NCI-H187 treated with DMSO at 0.1 percent for 48 hours (cell line): ENCODE measurements at regions not wholly inside any gene's neighbourhood (a gene's known extent, or its start where the extent isn't known, plus 50 kb on each side); places are given as distances from the start of the nearest gene placed in this dataset.
A peak's percentile ranks its signal among the peaks of the same experiment; 100 is the strongest.

ENCODE experiments used
- DNase-seq: peaks from one replicate; lab custom pipeline; 2025; lab: John Stamatoyannopoulos, UW

GRCh38 chr10:111131168-111131799 is 54.5 kb downstream of the ADRA2A start:
- DNase-seq = no peak

DNA sequence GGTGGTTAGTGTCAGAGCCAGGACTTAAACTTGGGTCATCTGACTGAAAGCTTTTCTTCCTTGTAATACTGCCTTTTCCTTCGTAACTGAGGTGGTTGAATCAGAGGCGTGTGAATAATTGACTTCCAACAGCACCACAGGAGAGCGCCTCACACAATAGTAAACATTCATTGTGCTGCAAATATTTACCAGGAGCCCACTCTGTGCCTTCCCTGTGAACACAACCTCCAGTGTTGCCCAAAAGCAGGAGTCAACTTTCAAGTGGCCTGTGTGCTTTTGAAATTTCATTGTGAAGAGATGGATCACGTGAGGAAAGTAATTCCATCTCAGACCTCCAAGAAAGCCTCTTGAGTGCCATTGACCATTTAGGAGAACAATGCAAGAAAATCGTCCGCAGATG is 60.2 kb downstream of the ADRA2A start:
- DNase-seq = peak; percentile 31

GRCh38 chr10:111137587-111137986 is 60.8 kb downstream of the ADRA2A start:
- DNase-seq = no peak

DNA sequence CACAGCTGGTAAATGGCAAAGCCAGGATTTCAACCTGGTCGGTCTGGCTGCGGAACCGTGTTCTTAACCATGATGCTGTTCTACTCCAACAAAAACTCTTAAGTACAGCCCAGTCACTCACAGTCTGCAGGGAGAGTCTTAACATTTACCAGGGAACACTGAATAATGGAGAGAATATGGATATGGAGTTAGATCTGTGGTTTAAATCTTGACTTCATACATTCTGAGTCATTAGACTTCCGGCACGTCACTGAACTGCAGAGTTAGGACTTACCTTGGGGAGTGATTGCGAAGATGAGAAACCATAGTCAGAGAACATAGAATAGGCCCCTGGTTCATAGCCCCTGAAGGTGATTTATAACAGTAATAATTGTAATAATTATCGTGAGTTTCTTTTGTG is 61.7 kb downstream of the ADRA2A start:
- DNase-seq = no peak

- no peak for DNase-seq
Observed at GRCh38 chr10:111139567-111139966, 62.7 kb downstream of the ADRA2A start.

- no peak for DNase-seq
Observed at GRCh38 chr10:111142092-111142768, 65.4 kb downstream of the ADRA2A start.

GRCh38 chr10:111146025-111146640 is 69.3 kb downstream of the ADRA2A start:
- DNase-seq = no peak

GRCh38 chr10:111148025-111148424 is 71.2 kb downstream of the ADRA2A start:
- no peak for DNase-seq

DNA sequence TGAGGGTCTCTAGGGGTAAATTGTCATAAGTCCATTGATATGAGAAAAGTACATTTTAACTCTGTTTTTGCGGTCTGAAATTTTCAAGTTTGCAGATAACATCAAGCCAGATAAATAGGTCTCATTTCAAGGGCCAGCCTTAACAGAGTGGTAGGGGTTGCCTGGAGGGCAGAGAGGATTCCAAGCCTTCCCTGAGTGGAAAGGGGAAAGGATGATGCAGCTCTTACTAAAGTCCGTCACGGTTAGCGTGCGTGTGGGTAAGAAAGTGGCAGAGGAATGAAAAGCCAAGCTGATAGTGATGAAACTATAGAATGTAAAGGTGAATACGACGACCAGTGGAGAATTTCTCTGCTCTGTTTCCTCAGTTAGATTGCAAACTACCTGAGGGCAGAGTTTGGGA is 71.6 kb downstream of the ADRA2A start:
- no peak for DNase-seq

- DNase-seq = no peak
Observed at GRCh38 chr10:111150691-111151090, 73.9 kb downstream of the ADRA2A start.

GRCh38 chr10:111151595-111152307 is 74.9 kb downstream of the ADRA2A start:
- DNase-seq = no peak

- DNase-seq = no peak
Observed at GRCh38 chr10:111156754-111157153, 79.9 kb downstream of the ADRA2A start.

DNA sequence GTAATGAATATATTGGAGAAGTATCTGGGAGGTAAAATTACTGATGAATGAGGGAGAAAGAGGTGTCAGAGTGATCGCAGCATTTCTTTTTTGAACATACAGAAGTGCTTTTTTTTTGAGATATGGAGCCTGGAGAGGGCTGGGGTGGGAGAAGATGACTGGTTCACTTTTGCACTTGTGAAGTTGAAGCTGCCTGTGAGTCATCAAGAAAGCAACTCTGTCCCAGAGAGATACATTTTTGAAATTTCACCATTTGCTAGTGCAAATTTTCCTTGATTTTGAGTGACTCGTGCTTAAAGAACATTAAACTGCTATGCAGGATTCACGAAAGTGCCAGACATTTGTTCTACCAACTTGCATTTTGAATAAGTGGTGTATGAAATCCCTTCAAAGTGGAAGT is 81.8 kb downstream of the ADRA2A start:
- no peak for DNase-seq

DNA sequence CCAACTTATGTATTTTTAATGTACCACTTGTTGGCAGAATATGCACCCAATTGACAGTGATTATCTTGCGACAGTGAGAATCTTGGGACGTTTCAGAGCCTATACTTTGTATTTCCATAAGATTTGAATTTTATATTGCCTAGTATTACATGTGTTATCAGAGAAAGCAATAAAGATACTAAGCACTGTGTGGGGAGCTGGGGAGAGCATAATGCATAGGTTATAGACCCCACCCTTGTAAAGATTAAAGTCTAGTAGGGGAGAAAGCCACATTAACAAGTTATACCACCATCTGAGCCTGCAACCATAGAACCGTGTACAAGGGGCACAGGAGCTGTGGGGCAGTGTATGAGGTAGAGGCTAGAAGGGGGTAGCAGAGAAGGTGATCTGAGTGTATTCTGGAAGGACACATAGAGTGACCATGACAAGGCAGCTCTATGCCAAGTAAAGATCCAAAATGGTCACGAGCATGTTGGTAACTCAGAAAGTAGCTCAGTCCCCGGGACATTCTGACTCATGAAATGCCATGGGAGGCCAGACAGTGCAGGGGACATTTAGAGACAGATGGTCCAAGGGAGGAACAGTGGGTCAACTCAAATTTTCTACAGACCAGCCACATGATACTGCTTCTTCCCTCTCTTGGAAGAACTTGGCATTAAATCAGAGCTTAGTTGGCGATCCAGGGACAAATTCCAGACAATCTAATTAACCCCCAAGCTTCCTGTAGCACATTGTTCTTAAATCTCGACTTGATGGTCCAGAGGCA is 84.5 kb downstream of the ADRA2A start:
- DNase-seq = no peak

DNA sequence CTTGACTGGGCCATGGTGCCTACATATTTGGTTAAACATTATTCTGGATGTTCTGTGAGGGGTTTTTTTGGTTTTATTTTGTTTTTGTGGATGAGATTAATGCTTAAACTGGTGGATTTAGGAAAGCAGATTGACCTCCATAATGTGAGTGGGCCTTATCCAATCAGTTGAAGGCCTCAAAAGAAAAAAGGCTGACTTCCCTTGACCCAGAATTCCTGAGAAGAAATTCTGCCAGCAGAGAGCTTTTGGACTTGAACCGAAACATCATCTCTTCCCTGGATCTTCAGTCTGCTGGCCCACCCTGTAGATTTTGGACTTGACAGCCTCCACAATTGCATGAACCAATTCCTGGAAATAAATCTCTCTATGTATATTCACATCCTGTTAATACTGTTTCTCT is 94.4 kb downstream of the ADRA2A start:
- DNase-seq = no peak

DNA sequence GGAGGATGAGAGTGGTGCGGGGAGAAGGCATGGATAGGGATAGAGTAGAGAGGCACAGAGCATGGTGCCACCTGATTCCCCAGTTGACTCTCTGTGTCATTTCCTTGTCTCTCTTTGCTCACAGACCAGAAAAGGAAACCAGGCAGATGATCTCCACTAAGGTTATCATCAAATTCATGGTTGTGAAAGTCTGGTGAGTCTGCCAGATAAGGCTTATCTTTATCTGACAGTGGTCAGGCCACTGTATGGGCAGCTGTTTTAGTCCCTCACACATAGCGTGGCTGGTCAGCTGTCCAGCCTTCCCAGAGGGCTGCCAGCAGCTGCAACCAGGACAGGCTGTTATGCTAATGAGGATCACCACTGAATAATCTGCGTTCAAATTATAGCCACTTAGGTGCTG is 99.0 kb downstream of the ADRA2A start:
- no peak for DNase-seq

- DNase-seq = no peak
Observed at GRCh38 chr10:111177379-111177778, 100.5 kb downstream of the ADRA2A start.

DNA sequence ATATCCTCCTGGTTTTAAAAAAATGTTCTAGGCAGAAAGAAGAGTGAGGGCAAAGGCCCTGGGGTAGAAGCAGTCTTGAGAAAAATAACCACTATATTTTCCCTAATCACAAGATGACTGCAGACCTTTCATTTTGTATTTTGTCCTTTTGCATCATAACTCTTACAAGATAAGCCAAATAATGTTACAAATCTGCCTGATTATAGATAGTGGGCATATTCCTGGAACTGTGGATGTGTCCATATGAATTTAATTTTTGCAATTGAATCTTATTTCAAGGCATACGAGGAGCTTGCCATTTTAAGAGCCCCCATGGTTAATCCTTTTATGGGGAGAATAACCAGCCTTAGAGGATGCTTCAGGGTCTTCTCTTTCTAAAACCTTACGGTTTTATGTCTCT is 102.7 kb downstream of the ADRA2A start:
- DNase-seq = no peak

- no peak for DNase-seq
Observed at GRCh38 chr10:111186358-111186757, 109.5 kb downstream of the ADRA2A start.

DNA sequence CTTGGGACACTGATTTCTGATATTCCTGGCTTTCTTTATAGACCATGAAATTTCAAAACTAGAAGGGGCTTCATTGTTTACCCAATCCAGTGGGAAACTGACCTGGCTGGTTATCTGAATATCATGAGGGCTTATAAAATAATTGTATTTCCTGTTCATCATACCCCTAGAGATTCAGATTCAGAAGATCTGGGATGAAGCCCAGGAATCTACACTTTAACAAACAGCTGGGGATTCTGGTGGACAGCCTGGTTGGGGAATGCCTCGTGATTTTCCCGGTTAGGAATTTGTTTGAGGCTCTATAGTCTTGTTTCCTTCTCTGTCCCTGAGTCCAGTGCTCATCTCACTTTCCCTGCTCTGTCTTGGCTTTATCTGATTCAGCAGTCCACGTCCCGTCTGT is 110.3 kb downstream of the ADRA2A start:
- no peak for DNase-seq

GRCh38 chr10:111199587-111199986 is 122.8 kb downstream of the ADRA2A start:
- no peak for DNase-seq

DNA sequence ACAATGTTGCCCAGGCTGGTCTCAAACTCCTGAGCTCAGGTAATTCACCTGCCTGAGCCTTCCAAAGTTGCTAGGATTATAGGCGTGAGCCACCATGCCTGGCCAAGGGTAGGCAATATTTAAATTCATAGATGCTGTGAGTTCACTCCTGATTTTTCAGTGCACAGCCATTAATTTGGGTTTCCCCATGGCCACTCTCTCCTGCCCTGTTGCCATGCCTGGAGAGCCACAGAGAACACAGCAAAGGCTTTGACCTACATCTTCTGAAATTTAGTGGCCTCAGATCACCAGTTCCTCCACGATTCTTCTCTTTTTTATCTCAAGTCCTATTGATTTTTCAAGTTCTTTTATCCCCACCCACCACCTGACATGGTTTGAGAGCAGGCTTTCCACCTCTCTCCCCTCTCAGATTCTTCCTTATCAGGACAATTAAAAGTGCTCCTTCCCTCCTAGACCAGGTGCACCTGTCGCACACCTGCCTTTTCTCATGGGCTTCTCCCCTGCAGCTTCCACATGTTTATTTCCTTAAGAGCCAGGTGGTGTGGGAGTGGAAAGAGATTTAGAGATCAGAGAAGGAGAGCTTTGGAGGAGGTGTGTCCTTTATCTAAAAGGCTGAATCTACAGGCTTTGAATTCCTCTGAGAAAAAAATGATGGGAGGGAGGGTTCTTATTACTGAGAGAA is 123.8 kb downstream of the ADRA2A start:
- peak; percentile 96 for DNase-seq
